ENCODE measurements at regions not wholly inside any gene's neighbourhood (a gene's known extent, or its start where the extent isn't known, plus 50 kb on each side); places are given as distances from the start of the nearest gene placed in this dataset.

DNA sequence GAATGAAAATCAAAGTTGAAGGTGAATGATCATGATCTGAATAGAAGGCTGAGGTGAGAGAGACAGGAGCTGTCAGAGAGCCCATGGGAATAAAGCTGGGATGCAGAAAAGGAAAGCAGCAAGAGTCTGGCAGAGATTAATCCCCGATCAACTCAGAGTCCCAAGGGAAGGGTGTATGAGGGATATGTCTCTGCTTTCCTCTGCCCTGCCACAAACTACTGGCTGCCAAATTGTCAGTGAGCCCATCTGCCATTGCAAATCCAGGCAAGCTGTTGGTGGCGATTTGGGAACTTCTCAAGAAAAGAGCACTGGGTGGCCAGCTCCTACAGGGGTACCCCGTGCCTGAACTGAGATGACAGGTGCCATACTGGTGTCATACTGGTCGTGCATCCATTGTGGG is 705.5 kb upstream of the MAN1A1 start:
- DNase-seq: no peak

DNA sequence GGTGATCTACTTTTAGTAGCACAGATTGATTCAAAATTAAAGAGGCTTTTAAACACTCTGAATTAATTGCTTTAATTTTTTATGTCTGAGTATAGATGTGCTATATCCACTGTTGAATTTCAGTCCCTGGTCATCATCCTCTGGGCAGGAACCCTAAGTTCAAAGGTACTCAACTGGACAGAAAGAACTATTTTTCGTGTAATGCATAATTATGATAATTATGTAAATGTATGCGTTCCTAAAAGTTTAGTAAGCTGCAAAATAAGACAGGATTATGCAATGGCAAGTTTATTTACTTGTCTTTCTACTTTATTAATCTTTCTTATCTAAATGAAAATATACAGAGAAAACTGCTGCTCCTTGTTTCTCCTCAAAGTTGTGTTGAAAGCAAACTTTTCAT is 690.1 kb upstream of the MAN1A1 start:
- DNase-seq: no peak

- DNase-seq: no peak
Measured at GRCh38 chr6:120031837-120032236, 682.3 kb upstream of the MAN1A1 start.

- DNase-seq: no peak
Measured at GRCh38 chr6:120026791-120027190, 677.2 kb upstream of the MAN1A1 start.

DNA sequence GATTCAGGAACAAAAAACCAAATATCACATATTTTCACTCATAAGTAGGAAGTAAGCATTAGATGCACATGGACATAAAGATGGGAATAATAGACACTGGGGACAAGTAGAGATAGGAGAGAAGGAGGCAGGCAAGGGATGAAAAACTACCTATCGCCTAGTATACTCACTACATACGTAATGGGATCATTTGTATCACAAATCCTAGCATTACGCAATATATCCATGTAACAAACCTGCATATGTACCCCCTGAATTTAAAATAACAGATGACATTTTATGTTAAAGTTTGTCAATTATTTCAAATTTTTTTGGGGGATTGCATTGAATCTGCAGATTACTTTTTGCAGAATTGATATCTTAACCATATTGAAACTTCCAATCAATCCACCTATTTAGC is 660.5 kb upstream of the MAN1A1 start:
- DNase-seq: no peak

GRCh38 chr6:120005292-120005976 is 655.9 kb upstream of the MAN1A1 start:
- DNase-seq: peak in 1 of 2 donors; percentile 0

DNA sequence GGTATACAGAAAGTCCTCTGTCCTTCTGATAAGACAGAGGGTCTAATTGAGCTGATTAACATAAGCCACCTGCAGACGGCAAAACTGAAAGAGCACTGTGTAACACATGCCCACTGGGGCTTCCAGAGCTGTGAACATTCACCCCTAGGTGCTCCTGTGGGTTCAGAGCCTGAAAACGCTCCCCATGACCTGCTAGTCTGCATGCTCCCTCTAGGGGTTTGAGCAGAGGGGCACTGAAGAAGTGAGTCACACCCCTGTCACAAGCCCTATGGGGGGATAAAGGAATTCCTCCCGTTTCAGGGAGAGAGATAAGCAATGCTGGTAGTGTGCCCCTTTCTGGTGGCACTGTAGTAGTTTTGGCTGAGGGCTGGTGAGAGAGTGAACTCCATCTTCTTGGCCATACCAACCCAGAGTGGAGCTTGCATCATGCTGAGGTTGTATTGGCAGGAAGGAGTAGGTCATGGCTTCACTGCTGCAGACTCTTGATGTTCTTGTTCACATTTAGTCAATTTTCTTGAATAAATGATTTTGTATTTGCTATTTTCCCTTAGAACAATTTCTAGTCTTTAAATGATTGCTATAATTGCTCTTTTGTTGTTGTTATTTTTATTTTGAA is 637.5 kb upstream of the MAN1A1 start:
- no peak for DNase-seq

- DNase-seq: no peak
Measured at GRCh38 chr6:119985952-119986736, 636.6 kb upstream of the MAN1A1 start.

DNA sequence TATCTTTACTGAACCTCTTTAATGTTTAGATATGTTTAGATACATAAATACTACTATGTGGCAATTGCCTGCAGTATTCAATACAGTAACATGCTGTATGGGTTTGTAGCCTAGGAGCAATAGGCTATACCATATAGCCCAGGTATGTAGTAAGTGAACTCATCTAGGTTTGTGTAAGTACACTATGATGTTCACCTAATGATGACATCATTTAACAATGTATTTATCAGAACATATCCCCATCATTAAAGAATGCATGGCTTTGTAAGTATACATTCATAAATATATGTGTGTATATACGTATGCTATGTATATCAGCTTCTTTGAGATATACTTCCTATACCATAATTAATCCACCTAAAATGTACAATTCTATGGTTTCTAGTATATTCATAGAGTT is 631.2 kb upstream of the MAN1A1 start:
- DNase-seq: no peak

GRCh38 chr6:119979862-119980261 is 630.3 kb upstream of the MAN1A1 start:
- no peak for DNase-seq

GRCh38 chr6:119978274-119978889 is 628.8 kb upstream of the MAN1A1 start:
- DNase-seq: peak in 1 of 2 donors; percentile 10

DNA sequence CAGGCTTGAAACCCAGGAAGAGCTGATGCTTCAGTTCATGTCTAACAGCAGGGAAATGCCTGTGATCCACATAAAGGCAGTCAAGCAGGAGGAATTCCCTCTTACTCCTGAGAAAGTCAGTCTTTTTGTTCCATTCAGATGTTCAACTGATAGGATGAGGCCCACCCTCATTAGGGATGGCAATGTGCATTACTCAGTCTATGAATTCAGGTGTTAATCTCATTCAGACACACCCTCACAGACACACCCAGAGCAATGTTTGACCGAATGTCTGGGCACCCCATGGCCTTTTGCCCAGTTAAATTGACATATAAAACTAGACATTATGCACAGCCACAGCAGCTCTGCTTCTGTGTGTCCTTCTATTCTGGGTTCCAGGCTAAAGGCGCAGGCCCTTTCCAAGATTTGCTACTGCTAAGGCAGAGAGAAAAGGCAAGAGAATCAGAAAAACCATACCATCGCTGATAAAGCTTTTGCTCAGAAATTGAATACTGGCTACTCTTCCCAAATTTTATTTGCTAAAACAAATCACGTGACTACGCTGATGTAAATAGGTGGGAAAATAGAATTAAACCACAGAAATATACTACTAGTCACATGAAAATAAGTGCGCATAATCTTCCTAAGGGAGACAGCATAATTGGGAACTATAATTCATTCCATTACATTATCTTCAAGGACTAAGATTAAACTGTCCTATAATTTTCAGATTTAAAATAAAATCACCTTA is 625.0 kb upstream of the MAN1A1 start:
- no peak for DNase-seq

DNA sequence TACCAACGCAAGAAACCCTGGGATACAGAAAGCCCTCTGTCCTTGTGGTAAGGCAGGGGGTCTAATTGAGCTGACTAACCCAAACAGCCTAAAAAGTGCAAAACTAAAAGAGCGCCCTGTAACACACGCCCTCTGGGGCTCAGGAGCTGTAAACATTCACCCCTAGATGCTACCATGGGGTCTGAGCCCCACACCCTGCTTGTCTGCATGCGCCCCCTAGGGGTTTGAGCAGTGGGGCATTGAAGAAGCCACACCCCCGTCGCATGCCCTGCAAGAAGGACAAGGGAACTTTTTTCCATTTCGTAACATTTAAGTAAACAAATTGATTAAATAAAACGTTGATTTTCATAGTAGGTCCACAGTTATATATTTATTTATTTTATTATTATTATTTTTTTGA is 616.9 kb upstream of the MAN1A1 start:
- DNase-seq: no peak

GRCh38 chr6:119965900-119966299 is 616.3 kb upstream of the MAN1A1 start:
- DNase-seq: no peak

- no peak for DNase-seq
Measured at GRCh38 chr6:119965008-119965407, 615.4 kb upstream of the MAN1A1 start.

DNA sequence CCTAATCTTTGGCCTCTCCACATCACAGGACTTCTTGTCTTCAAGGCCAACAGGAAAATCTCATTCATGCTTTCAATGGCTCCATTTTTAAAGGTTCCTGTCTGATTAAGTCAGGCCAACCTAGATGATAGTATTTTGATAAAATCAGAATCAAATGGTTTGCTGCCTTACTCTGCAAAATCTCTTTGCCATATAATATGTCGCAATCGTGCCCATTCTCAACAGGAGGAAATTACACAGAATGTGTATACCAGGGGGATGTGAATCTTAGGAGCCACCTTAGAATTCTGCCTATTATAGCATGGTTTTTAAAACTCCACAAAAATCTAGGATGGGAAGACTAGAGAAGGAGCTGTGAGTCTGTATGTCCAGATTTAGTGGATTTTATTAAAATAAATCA is 612.9 kb upstream of the MAN1A1 start:
- DNase-seq: no peak

DNA sequence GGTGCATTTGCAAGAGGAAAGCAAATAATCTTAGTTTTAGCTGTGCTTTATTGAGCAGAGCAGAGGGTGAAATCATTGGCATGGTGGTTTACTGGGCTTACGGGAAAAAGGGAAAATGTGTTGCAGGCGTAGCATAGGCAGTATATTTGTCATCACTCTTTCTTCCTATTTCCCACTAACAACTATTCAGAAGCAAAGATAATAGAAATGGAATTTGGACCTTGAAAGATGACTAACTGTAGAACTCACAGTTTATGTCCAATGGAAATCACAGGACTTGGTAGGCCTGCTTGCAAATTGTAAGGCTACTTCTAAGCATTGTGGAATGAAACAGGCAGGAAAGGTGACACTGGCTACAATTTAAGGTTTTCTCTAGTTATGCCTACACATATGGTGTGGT is 611.9 kb upstream of the MAN1A1 start:
- no peak for DNase-seq

GRCh38 chr6:119960456-119960855 is 610.9 kb upstream of the MAN1A1 start:
- DNase-seq: no peak

- no peak for DNase-seq
Measured at GRCh38 chr6:119960036-119960435, 610.5 kb upstream of the MAN1A1 start.

DNA sequence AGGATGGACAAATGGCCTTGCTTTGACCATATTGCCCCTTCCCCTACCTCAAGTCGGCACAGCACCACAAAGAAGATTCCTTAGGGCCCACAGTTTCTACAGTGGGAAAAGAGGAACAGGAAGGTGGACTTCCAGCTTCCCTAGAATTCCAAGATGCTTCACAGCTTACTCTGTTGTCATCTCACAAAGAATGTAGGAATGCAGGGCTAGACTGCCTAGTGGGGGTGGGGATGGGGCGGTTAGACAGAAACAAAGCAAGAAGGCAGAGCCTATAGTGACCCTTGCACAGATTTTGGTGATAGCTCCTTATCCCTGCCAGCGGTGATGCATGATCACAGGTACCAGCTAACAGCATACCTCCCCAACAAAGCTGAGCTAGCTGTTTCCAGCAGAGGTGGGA is 607.6 kb upstream of the MAN1A1 start:
- no peak for DNase-seq

- DNase-seq: no peak
Measured at GRCh38 chr6:119952696-119953095, 603.1 kb upstream of the MAN1A1 start.

DNA sequence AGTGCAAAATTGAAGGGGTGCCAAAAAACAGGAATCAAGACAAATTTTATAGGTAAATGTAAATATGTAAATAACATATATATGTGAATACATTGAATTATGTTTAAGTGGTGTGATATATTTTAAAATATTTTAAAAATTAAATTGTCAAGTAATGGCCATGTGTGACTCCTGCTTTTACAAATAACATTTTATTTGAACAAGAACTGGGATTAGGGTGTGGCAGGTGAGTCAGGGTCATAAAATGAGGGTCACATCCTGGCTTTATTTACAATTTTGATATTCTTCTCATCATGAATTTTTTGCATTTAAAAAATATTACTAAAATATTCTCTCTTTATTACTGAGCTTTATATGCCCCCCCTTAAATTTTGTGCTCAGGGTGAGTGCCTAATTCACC is 601.1 kb upstream of the MAN1A1 start:
- no peak for DNase-seq

Data from CD4-positive, alpha-beta T cell treated with Interleukin-4 for 1 hour (primary cell).